Endothelial cell (in vitro differentiated cells): ENCODE measurements at regions not wholly inside any gene's neighbourhood (a gene's known extent, or its start where the extent isn't known, plus 50 kb on each side); places are given as distances from the start of the nearest gene placed in this dataset.

Experiments
- DNase-seq: peaks from one replicate; pipeline ENCODE4 v3.0.0; 2021; ENCODE audit warnings: low spot score
- H3K27ac Mint-ChIP-seq: one replicate; pipeline ENCODE4 v1.8.0; 2021; ENCODE audit warnings: mixed read lengths, inconsistent platforms; ENCODE audit not compliant: unreplicated experiment
- H3K27me3 Mint-ChIP-seq: one replicate; pipeline ENCODE4 v1.8.0; 2021; ENCODE audit warnings: mild to moderate bottlenecking, moderate library complexity, mixed read lengths, inconsistent platforms; ENCODE audit not compliant: unreplicated experiment
- H3K36me3 Mint-ChIP-seq: one replicate; pipeline ENCODE4 v1.8.0; 2021; ENCODE audit warnings: mild to moderate bottlenecking, low read depth, mixed read lengths, inconsistent platforms; ENCODE audit not compliant: unreplicated experiment
- H3K4me1 Mint-ChIP-seq: one replicate; pipeline ENCODE4 v1.8.0; 2021; ENCODE audit warnings: mild to moderate bottlenecking, mixed read lengths, inconsistent platforms; ENCODE audit not compliant: unreplicated experiment
- H3K4me3 Mint-ChIP-seq: one replicate; pipeline ENCODE4 v1.8.0; 2021; ENCODE audit warnings: mild to moderate bottlenecking, mixed read lengths, inconsistent platforms; ENCODE audit not compliant: unreplicated experiment
- H3K9me3 Mint-ChIP-seq: one replicate; pipeline ENCODE4 v1.8.0; 2021; ENCODE audit warnings: mixed read lengths, inconsistent platforms; ENCODE audit not compliant: unreplicated experiment
- CTCF ChIP-seq: fragments of 200-600 bp; sonication (generic); IDR thresholded peaks from one replicate; pipeline ENCODE4 v1.5.0; 2021; ENCODE audit warnings: antibody characterized with exemption; ENCODE audit not compliant: unreplicated experiment

GRCh38 chr1:95572962-95573361, 339.0 kb downstream of the RWDD3 start:
- no peak for TF ChIP-seq CTCF
- Mint-ChIP-seq H3K36me3 (no peaks in the 10 kb centered on the region), H3K4me3 (no peak overlapping the region), H3K27ac (no peak overlapping the region), H3K9me3 (peaks cover 4% of the 10 kb centered on the region), H3K4me1 (peaks cover 6% of the 10 kb centered on the region), H3K27me3 (no peaks in the 10 kb centered on the region)
- DNase-seq, result no peak

- H3K27ac Mint-ChIP-seq, result no peak overlapping the region
- peaks cover 9% of the 10 kb centered on the region for H3K4me1 Mint-ChIP-seq
- H3K9me3 Mint-ChIP-seq, result peaks cover 4% of the 10 kb centered on the region
- H3K36me3 Mint-ChIP-seq, result no peaks in the 10 kb centered on the region
- H3K27me3 Mint-ChIP-seq, result no peaks in the 10 kb centered on the region
- no peak for DNase-seq
- TF ChIP-seq CTCF, result no peak
- no peak overlapping the region for H3K4me3 Mint-ChIP-seq
These were observed 341.3 kb downstream of the RWDD3 start for GRCh38 chr1:95575291-95575690.

- H3K27ac Mint-ChIP-seq, result no peak overlapping the region
- peaks cover 4% of the 10 kb centered on the region for H3K9me3 Mint-ChIP-seq
- no peak for DNase-seq
- H3K4me3 Mint-ChIP-seq, result no peak overlapping the region
- H3K27me3 Mint-ChIP-seq, result no peaks in the 10 kb centered on the region
- no peak for TF ChIP-seq CTCF
- peaks cover 9% of the 10 kb centered on the region for H3K4me1 Mint-ChIP-seq
- H3K36me3 Mint-ChIP-seq, result no peaks in the 10 kb centered on the region
These were observed 344.5 kb downstream of the RWDD3 start for GRCh38 chr1:95578462-95578861.

GRCh38 chr1:95582191-95582590, 348.2 kb downstream of the RWDD3 start:
- H3K36me3 Mint-ChIP-seq, result no peaks in the 10 kb centered on the region
- no peak for DNase-seq
- TF ChIP-seq CTCF, result no peak
- no peaks in the 10 kb centered on the region for H3K27me3 Mint-ChIP-seq
- H3K9me3 Mint-ChIP-seq, result no peaks in the 10 kb centered on the region
- H3K27ac Mint-ChIP-seq, result no peak overlapping the region
- peaks cover 4% of the 10 kb centered on the region for H3K4me1 Mint-ChIP-seq
- no peak overlapping the region for H3K4me3 Mint-ChIP-seq

- DNase-seq, result no peak
- no peak for TF ChIP-seq CTCF
- Mint-ChIP-seq H3K27ac (no peak overlapping the region), H3K9me3 (no peaks in the 10 kb centered on the region), H3K27me3 (no peaks in the 10 kb centered on the region), H3K4me1 (peaks cover 4% of the 10 kb centered on the region), H3K36me3 (no peaks in the 10 kb centered on the region), H3K4me3 (no peak overlapping the region)
These were observed 348.7 kb downstream of the RWDD3 start for GRCh38 chr1:95582746-95583145.
